SK-N-MC (cell line): ENCODE measurements at regions not wholly inside any gene's neighbourhood (a gene's known extent, or its start where the extent isn't known, plus 50 kb on each side); places are given as distances from the start of the nearest gene placed in this dataset.
"Not testable (repeated sequence)": the region's sequence is repeated elsewhere in the genome, so short reads cannot be mapped to it uniquely, and the experiment has no call there.

Experiments
- DNase-seq: peaks from one replicate; pipeline ENCODE4 v3.0.0-alpha.2; 2011; ENCODE audit warnings: low read depth, low spot score
- H3K27ac ChIP-seq: fragments of 200-600 bp; sonication (generic); 2 replicates; pipeline ENCODE4 v1.5.1; 2016; ENCODE audit warnings: mixed run types
- H3K36me3 ChIP-seq: fragments of 200-600 bp; sonication (generic); 2 replicates; pipeline ENCODE4 v1.6.1; 2017; ENCODE audit warnings: antibody characterized with exemption, low read length, mixed read lengths; ENCODE audit not compliant: insufficient read depth
- H3K4me3 ChIP-seq: fragments of 200-600 bp; sonication (generic); 2 replicates; pipeline ENCODE4 v1.5.1; 2016
- H3K9ac ChIP-seq: fragments of 200-600 bp; sonication (generic); 2 replicates; pipeline ENCODE4 v1.8.0; 2017; ENCODE audit warnings: mixed run types, mixed read lengths; ENCODE audit not compliant: insufficient read length
- H3K9me3 ChIP-seq: fragments of 200-600 bp; sonication (generic); 2 replicates; pipeline ENCODE4 v1.6.1; 2017; ENCODE audit warnings: low read depth, mild to moderate bottlenecking, antibody characterized with exemption, low read length, moderate library complexity, mixed read lengths
- EZH2 ChIP-seq: fragments of 200-600 bp; sonication (generic); IDR thresholded peaks from one replicate; pipeline ENCODE4 v1.6.1; 2017; ENCODE audit warnings: antibody characterized with exemption
- FOXP2 ChIP-seq: optimal IDR thresholded peaks from 2 replicates; pipeline ENCODE3; 2011; ENCODE audit warnings: mild to moderate bottlenecking, moderate library complexity; ENCODE audit not compliant: insufficient read depth; ENCODE audit errors: extremely low read length, control extremely low read depth
- POLR2AphosphoS5 ChIP-seq: IDR thresholded peaks from 2 replicates; pipeline ENCODE4 v1.6.1; 2012; ENCODE audit warnings: mild to moderate bottlenecking, low read depth, low read length, borderline replicate concordance

DNA sequence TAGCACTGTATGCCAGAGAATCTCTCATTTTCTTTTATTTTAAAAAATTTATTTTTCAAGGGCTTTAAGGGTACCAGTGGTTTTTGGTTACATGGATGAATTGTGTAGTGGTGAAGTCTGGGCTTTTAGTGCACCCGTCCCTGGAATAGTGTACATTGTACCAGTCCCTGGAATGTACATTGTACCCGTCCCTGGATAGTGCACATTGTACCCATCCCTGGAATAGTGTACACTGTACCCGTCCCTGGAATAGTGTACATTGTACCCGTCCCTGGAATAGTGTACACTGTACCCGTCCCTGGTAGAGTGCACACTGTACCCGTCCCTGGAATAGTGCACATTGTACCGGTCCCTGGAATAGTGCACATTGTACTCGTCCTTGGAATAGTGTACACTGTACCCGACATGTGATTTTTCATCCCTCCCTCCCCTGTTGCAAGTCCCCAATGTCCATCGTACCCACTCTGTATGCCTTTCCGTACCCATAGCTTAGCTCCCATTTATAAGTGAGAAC lies 56.1 kb upstream of the HELT start:
- no peak for DNase-seq
- TF ChIP-seq POLR2AphosphoS5 = no peak
- TF ChIP-seq EZH2 = no peak
- TF ChIP-seq FOXP2 = no peak
- H3K4me3 ChIP-seq = no peak overlapping the region
- no peak overlapping the region for H3K27ac ChIP-seq
- no peak overlapping the region for H3K9ac ChIP-seq
- H3K9me3 ChIP-seq = no peaks in the 10 kb centered on the region
- no peaks in the 10 kb centered on the region for H3K36me3 ChIP-seq

GRCh38 chr4:184965230-184966050 lies 52.9 kb upstream of the HELT start:
- DNase-seq, H3K27ac ChIP-seq, H3K9ac ChIP-seq, H3K4me3 ChIP-seq, H3K36me3 ChIP-seq, H3K9me3 ChIP-seq: not testable (repeated sequence)

- H3K9ac ChIP-seq, H3K9me3 ChIP-seq, DNase-seq, H3K27ac ChIP-seq, H3K36me3 ChIP-seq, H3K4me3 ChIP-seq: not testable (repeated sequence)
Observed at GRCh38 chr4:184966051-184966691, 52.1 kb upstream of the HELT start.

- not testable (repeated sequence) for DNase-seq, H3K9ac ChIP-seq, H3K27ac ChIP-seq
Observed at GRCh38 chr4:184967699-184968098, 50.6 kb upstream of the HELT start.

GRCh38 chr4:184968366-184968765 lies 49.9 kb upstream of the HELT start:
- H3K9ac ChIP-seq = no peak overlapping the region
- no peaks in the 10 kb centered on the region for H3K9me3 ChIP-seq
- H3K36me3 ChIP-seq = no peaks in the 10 kb centered on the region
- no peak for DNase-seq
- no peak overlapping the region for H3K27ac ChIP-seq
- TF ChIP-seq EZH2 = no peak
- no peak overlapping the region for H3K4me3 ChIP-seq

More at GRCh38 chr4:184967699-184968098, 50.6 kb upstream of the HELT start:
- not testable (repeated sequence) for H3K4me3 ChIP-seq, H3K36me3 ChIP-seq, H3K9me3 ChIP-seq
